ENCODE measurements at regions not wholly inside any gene's neighbourhood (a gene's known extent, or its start where the extent isn't known, plus 50 kb on each side); places are given as distances from the start of the nearest gene placed in this dataset.

GRCh38 chr13:73193554-73193953 lies 134.7 kb downstream of the KLF5 start:
- H3K27ac ChIP-seq, result no peak overlapping the region
- CTCF ChIA-PET, result no interaction called here
- DNase-seq (ENCODE audit: low spot score), result no peak
- TF ChIP-seq CTCF (conservative IDR thresholded peaks at IDR 0.05; ENCODE audit: low read depth), result no peak
- POLR2A ChIA-PET (ENCODE audit: low non-redundant PET), result no interaction called here

- no peak for TF ChIP-seq CTCF (conservative IDR thresholded peaks at IDR 0.05; ENCODE audit: low read depth)
Observed at GRCh38 chr13:73190477-73190876, 131.7 kb downstream of the KLF5 start.

GRCh38 chr13:73189776-73190175 lies 131.0 kb downstream of the KLF5 start:
- CTCF ChIA-PET, result interaction anchor here (0.5 kb wide), 1 partner anchor 1188 kb away, joined by 4 read pairs; no protein-coding TSS in a partner anchor
- DNase-seq (ENCODE audit: low spot score), result no peak
- POLR2A ChIA-PET (ENCODE audit: low non-redundant PET), result no interaction called here
- H3K27ac ChIP-seq, result no peak overlapping the region
- no peak for TF ChIP-seq CTCF (conservative IDR thresholded peaks at IDR 0.05; ENCODE audit: low read depth)

More at GRCh38 chr13:73190477-73190876, 131.7 kb downstream of the KLF5 start:
- DNase-seq (ENCODE audit: low spot score), result no peak
- CTCF ChIA-PET, result no interaction called here
- POLR2A ChIA-PET (ENCODE audit: low non-redundant PET), result no interaction called here
- H3K27ac ChIP-seq, result no peak overlapping the region

GRCh38 chr13:73189362-73189761 lies 130.6 kb downstream of the KLF5 start:
- ChIA-PET POLR2A (ENCODE audit: low non-redundant PET) (no interaction called here), CTCF (interaction anchor here (0.5 kb wide), 1 partner anchor 1188 kb away, joined by 4 read pairs; no protein-coding TSS in a partner anchor)
- TF ChIP-seq CTCF (conservative IDR thresholded peaks at IDR 0.05; ENCODE audit: low read depth), result no peak
- H3K27ac ChIP-seq, result no peak overlapping the region
- no peak for DNase-seq (ENCODE audit: low spot score)

- POLR2A ChIA-PET (ENCODE audit: low non-redundant PET), result no interaction called here
- no peak overlapping the region for H3K27ac ChIP-seq
- DNase-seq (ENCODE audit: low spot score), result no peak
- TF ChIP-seq CTCF (conservative IDR thresholded peaks at IDR 0.05; ENCODE audit: low read depth), result no peak
- CTCF ChIA-PET, result no interaction called here
Observed at GRCh38 chr13:73187106-73187505, 128.3 kb downstream of the KLF5 start.

- no peak for DNase-seq (ENCODE audit: low spot score)
- no peak overlapping the region for H3K27ac ChIP-seq
- CTCF ChIA-PET, result interaction anchor here (0.5 kb wide), 1 partner anchor 91 kb away, joined by 5 read pairs; no protein-coding TSS in a partner anchor
- POLR2A ChIA-PET (ENCODE audit: low non-redundant PET), result no interaction called here
- no peak for TF ChIP-seq CTCF (conservative IDR thresholded peaks at IDR 0.05; ENCODE audit: low read depth)
Observed at GRCh38 chr13:73179650-73180274, 121.0 kb downstream of the KLF5 start.

Data from RWPE1 (cell line).